Osteoblast (primary cell): ENCODE measurements at regions not wholly inside any gene's neighbourhood (a gene's known extent, or its start where the extent isn't known, plus 50 kb on each side); places are given as distances from the start of the nearest gene placed in this dataset.

Source experiments
- DNase-seq: peaks from one replicate; pipeline ENCODE4 v3.0.0; 2011; ENCODE audit warnings: low spot score, mixed read lengths; ENCODE audit not compliant: insufficient read length; ENCODE audit errors: missing footprints
- H2AFZ ChIP-seq: 2 replicates; pipeline ENCODE4 v1.6.0; 2011; ENCODE audit warnings: mild to moderate bottlenecking, low read length
- H3K27ac ChIP-seq: 2 replicates; pipeline ENCODE4 v1.5.1; 2011; ENCODE audit warnings: mild to moderate bottlenecking, low read depth, low read length, moderate library complexity
- H3K27me3 ChIP-seq: 2 replicates; pipeline ENCODE4 v1.6.0; 2012; ENCODE audit warnings: mild to moderate bottlenecking, control low read depth, inconsistent platforms, low read length, moderate library complexity; ENCODE audit not compliant: insufficient read depth
- H3K36me3 ChIP-seq: 2 replicates; pipeline ENCODE4 v1.5.1; 2011; ENCODE audit warnings: mild to moderate bottlenecking, low read length, control low read depth, moderate library complexity; ENCODE audit not compliant: insufficient read depth
- H3K4me1 ChIP-seq: 2 replicates; pipeline ENCODE4 v1.5.1; 2011; ENCODE audit warnings: mild to moderate bottlenecking, low read length, control low read depth, moderate library complexity; ENCODE audit not compliant: insufficient read depth
- H3K4me2 ChIP-seq: 2 replicates; pipeline ENCODE4 v1.6.0; 2011; ENCODE audit warnings: mild to moderate bottlenecking, low read length; ENCODE audit not compliant: insufficient read depth
- H3K4me3 ChIP-seq: fragments of 200-600 bp; sonication (generic); 3 replicates; pipeline ENCODE4 v1.5.1; 2012; ENCODE audit warnings: mild to moderate bottlenecking, low read length, inconsistent platforms; ENCODE audit not compliant: insufficient read depth
- H3K79me2 ChIP-seq: 2 replicates; pipeline ENCODE4 v1.6.0; 2012; ENCODE audit warnings: mild to moderate bottlenecking, low read length, control low read depth, inconsistent platforms; ENCODE audit not compliant: insufficient read depth
- H3K9me3 ChIP-seq: 2 replicates; pipeline ENCODE4 v1.5.1; 2011; ENCODE audit warnings: low read depth, low read length, control low read depth
- H4K20me1 ChIP-seq: 2 replicates; pipeline ENCODE4 v1.6.0; 2012; ENCODE audit warnings: mild to moderate bottlenecking, low read length, control low read depth; ENCODE audit not compliant: insufficient read depth
- CTCF ChIP-seq: IDR thresholded peaks from 2 replicates; pipeline ENCODE4 v1.5.1; 2011; ENCODE audit warnings: mild to moderate bottlenecking, low read depth, low read length, moderate library complexity; ENCODE audit errors: extremely low read depth

- Histone ChIP-seq H2AFZ (peak overlapping the region; percentile 66), H4K20me1 (no peaks in the 10 kb centered on the region), H3K36me3 (no peaks in the 10 kb centered on the region), H3K9me3 (no peaks in the 10 kb centered on the region), H3K27me3 (no peaks in the 10 kb centered on the region), H3K27ac (no peak overlapping the region), H3K4me2 (no peak overlapping the region), H3K4me1 (peaks cover 12% of the 10 kb centered on the region), H3K4me3 (no peak overlapping the region), H3K79me2 (no peaks in the 10 kb centered on the region)
- TF ChIP-seq CTCF = no peak
- no peak for DNase-seq
Observed at GRCh38 chr3:110344487-110344886, 727.1 kb upstream of the NECTIN3 start.

DNA sequence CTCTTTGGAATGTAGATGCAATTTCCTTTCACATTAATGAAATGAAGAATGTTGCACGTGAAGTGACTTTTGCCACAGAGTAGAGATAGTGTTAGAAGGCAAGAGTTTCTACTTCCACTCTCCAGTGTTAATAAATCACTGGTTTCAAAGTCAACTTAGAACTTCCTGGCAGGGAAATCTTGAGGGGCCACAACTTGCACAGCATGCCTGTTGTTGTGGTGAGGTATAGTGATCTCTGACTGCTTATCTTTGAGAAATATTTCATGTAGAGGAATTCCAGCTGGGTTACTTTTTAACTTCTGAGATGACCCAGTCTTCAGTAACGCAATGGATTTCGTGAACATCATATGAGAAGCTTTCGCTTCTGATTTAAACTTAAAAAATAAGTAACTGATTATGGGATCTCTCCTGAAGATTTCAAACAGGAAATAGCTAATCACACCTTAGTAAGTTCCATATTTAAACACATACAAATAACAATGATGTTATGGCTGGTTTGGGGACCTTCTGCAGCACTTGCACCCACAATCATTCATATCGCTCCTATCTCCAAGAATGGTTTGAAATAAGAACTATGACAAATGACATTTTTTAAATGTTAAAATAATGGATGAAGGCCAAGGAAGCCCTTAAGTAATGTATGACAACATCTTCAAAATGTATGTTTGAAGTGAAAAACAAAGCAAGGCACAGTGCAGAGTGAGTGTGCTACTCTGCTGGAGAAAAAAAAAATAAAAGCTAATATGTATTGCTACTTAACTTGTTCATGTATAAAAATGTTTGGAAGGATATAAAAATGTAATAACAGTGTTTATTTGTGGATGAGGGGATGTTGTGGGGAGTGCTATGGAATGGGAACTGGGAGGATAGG, 726.5 kb upstream of the NECTIN3 start:
- H2AFZ ChIP-seq = no peak overlapping the region
- H3K27me3 ChIP-seq = no peaks in the 10 kb centered on the region
- H3K4me2 ChIP-seq = no peak overlapping the region

GRCh38 chr3:110349295-110349694, 722.3 kb upstream of the NECTIN3 start:
- DNase-seq = no peak
- Histone ChIP-seq H3K4me3 (no peak overlapping the region), H3K4me2 (no peak overlapping the region), H2AFZ (no peak overlapping the region), H3K27ac (no peak overlapping the region), H3K9me3 (no peaks in the 10 kb centered on the region), H4K20me1 (no peaks in the 10 kb centered on the region), H3K36me3 (no peaks in the 10 kb centered on the region), H3K79me2 (no peaks in the 10 kb centered on the region), H3K4me1 (peaks cover 1% of the 10 kb centered on the region), H3K27me3 (no peaks in the 10 kb centered on the region)
- no peak for TF ChIP-seq CTCF

More for the DNA sequence above, 726.5 kb upstream of the NECTIN3 start:
- H3K4me3 ChIP-seq = no peak overlapping the region
- no peaks in the 10 kb centered on the region for H3K79me2 ChIP-seq
- no peaks in the 10 kb centered on the region for H3K9me3 ChIP-seq
- peaks cover 12% of the 10 kb centered on the region for H3K4me1 ChIP-seq
- H3K36me3 ChIP-seq = no peaks in the 10 kb centered on the region
- no peak for DNase-seq
- no peak for TF ChIP-seq CTCF
- no peaks in the 10 kb centered on the region for H4K20me1 ChIP-seq
- no peak overlapping the region for H3K27ac ChIP-seq

DNA sequence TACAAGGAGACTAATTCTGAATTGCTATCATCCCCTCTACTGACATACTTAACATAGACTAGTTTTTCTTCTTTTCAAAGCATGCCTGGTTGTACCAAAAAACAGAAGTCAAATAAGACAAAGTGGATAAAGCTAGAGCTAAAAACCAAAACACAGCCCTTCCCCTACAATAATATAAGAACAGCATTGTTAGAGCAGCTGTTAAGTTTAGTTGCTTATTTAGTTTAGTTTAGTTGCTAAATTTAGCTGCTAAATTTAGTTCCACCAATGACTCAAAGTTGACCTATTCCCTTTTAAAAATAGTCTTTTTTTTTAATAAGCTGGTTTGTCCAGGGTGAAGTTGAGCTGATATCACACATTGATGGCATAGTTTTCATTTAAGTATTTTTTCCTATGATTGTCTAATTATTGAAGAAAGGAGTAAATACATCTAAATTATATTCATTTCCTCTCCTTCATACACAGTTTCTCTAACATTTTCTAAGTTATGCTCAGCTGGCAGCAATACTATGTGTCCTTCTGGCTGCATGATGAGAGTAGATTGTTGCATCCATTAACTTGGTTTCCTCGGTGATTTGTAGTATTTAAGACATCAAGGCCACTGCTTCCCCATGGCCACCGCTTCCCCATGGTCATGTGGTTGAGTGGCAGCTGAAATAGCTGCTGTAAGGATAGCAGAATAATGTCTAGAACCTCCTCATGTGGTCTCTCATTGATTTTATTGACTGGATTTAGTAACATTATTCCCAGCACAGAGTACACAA, 718.6 kb upstream of the NECTIN3 start:
- H3K27ac ChIP-seq = no peak overlapping the region
- H3K79me2 ChIP-seq = no peaks in the 10 kb centered on the region
- H3K9me3 ChIP-seq = no peaks in the 10 kb centered on the region
- no peaks in the 10 kb centered on the region for H4K20me1 ChIP-seq
- H3K36me3 ChIP-seq = no peaks in the 10 kb centered on the region
- TF ChIP-seq CTCF = no peak
- peak overlapping the region; percentile 45 for H2AFZ ChIP-seq
- H3K4me2 ChIP-seq = no peak overlapping the region
- H3K27me3 ChIP-seq = no peaks in the 10 kb centered on the region
- H3K4me1 ChIP-seq = no peaks in the 10 kb centered on the region
- no peak overlapping the region for H3K4me3 ChIP-seq
- DNase-seq = no peak
